ENCODE measurements at regions not wholly inside any gene's neighbourhood (a gene's known extent, or its start where the extent isn't known, plus 50 kb on each side); places are given as distances from the start of the nearest gene placed in this dataset.
"Not testable (repeated sequence)": the region's sequence is repeated elsewhere in the genome, so short reads cannot be mapped to it uniquely, and the experiment has no call there.

GRCh38 chr13:24986826-24987225, 109.1 kb upstream of the PABPC3 start:
- TF ChIP-seq CTCF (IDR thresholded peaks at IDR 0.05; ENCODE audit: insufficient read depth, low read length) = no peak

GRCh38 chr13:24989959-24990358, 106.0 kb upstream of the PABPC3 start:
- not testable (repeated sequence) for H3K4me3 ChIP-seq (ENCODE audit: low read depth, low read length); DNase-seq (ENCODE audit: low read depth)

More at GRCh38 chr13:24986826-24987225, 109.1 kb upstream of the PABPC3 start:
- H3K4me3 ChIP-seq (ENCODE audit: low read depth, low read length) = no peak overlapping the region
- DNase-seq (ENCODE audit: low read depth) = no peak

DNA sequence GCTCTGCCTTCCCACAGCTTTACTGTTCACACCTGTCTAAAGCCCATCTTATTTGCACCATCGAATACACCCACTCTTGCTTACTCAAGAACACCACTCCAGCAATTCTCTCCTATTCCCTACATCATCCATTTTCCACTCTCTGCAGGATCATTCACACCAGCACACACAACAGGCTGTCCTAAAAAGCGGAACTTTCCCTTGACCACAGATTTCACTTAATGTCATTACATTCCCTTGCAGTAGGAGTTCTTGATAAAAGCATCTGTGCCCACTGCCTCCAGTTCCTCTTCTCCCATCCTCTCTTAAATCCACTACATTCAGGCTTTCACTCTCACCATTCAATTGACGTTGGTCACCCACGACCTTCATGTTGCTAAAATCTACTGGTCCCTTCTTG, 103.0 kb upstream of the PABPC3 start:
- not testable (repeated sequence) for DNase-seq (ENCODE audit: low read depth); H3K4me3 ChIP-seq (ENCODE audit: low read depth, low read length)

GRCh38 chr13:24995225-24995804, 100.6 kb upstream of the PABPC3 start:
- TF ChIP-seq CTCF (IDR thresholded peaks at IDR 0.05; ENCODE audit: insufficient read depth, low read length) = peak; percentile 93
- DNase-seq (ENCODE audit: low read depth) = peak; percentile 91
- no peak overlapping the region for H3K4me3 ChIP-seq (ENCODE audit: low read depth, low read length)

DNA sequence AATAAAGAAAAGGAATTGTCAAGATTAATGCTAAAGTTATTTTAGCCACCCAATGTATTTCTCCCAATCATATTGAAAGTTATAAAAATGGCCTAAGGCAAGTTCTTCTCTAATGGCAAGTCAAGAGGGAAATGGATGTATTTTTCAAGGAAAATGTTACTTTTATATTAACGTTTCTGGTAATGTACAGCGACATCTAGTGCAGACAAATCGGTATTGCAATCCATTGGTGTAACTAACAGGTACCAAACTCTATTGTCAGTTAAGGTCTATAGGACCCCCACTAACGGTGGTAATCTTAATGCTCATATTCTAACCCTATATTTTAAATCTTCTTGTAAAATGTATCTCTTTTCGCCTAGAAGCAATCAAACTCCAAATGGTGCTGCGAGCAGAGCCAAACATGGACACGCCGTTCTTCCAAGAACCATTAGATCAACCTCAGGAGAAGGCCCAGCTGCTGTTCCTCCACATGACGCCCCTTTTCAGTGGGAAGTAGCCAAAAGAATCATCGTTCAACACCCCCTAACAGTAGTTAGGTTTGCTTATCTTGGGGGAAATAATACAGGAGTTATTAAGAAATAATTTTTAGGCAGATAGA, 98.5 kb upstream of the PABPC3 start:
- peak; percentile 52 for DNase-seq (ENCODE audit: low read depth)

GRCh38 chr13:24998433-24998832, 97.5 kb upstream of the PABPC3 start:
- no peak for TF ChIP-seq CTCF (IDR thresholded peaks at IDR 0.05; ENCODE audit: insufficient read depth, low read length)
- no peak for DNase-seq (ENCODE audit: low read depth)
- no peak overlapping the region for H3K4me3 ChIP-seq (ENCODE audit: low read depth, low read length)

More for the DNA sequence above, 98.5 kb upstream of the PABPC3 start:
- no peak overlapping the region for H3K4me3 ChIP-seq (ENCODE audit: low read depth, low read length)
- TF ChIP-seq CTCF (IDR thresholded peaks at IDR 0.05; ENCODE audit: insufficient read depth, low read length) = peak; percentile 69

GRCh38 chr13:25001476-25002206, 94.3 kb upstream of the PABPC3 start:
- TF ChIP-seq CTCF (IDR thresholded peaks at IDR 0.05; ENCODE audit: insufficient read depth, low read length) = no peak
- no peak for DNase-seq (ENCODE audit: low read depth)

More at GRCh38 chr13:25001476-25002206, 94.3 kb upstream of the PABPC3 start:
- no peak overlapping the region for H3K4me3 ChIP-seq (ENCODE audit: low read depth, low read length)

All from fibroblast of the aortic adventitia (primary cell).